HepG2 (cell line): ENCODE measurements at regions not wholly inside any gene's neighbourhood (a gene's known extent, or its start where the extent isn't known, plus 50 kb on each side); places are given as distances from the start of the nearest gene placed in this dataset.

ENCODE experiments used
- ATAC-seq: fragments of 200-7000 bp; cut with Tn5 transposase; 3 replicates; pipeline ENCODE4 v1.9.1; 2020; ENCODE audit warnings: mild to moderate bottlenecking, moderate library complexity
- BruUV-seq: library from RNA; stranded (reverse); fragments of 400-500 nt; replicated peaks from 2 replicates; lab custom pipeline; 2021; lab: Mats Ljungman, UMichigan
- CTCF ChIA-PET: fragments of 300-600 bp; formaldehyde crosslinking; extraction: SDS; loops from one replicate; lab custom pipeline; 2021; ENCODE audit warnings: low total read pairs, inconsistent platforms, low intra/inter-chr PET ratio; lab: Yijun Ruan, JAX
- POLR2A ChIA-PET: fragments of 350-600 bp; sonication (Branson Sonifier 250); formaldehyde crosslinking; loops from one replicate; lab custom pipeline; 2020; ENCODE audit warnings: antibody characterized with exemption, inconsistent platforms; lab: Yijun Ruan, JAX
- DNase-seq: peaks from one replicate; pipeline ENCODE4 v3.0.0-alpha.2; 2015; ENCODE audit warnings: low spot score
- FAIRE-seq: peaks from 3 replicates; lab custom pipeline; 2011; peaks lifted over from hg19 to GRCh38; lab: Jason Lieb, UNC
- H2AFZ ChIP-seq: one replicate; pipeline ENCODE4 v1.6.1; 2011; ENCODE audit warnings: low read length, inconsistent platforms
- H3K27ac ChIP-seq: fragments of 300-600 bp; 3 replicates; pipeline ENCODE4 v1.8.0; 2011; ENCODE audit warnings: mixed run types, mild to moderate bottlenecking, mixed read lengths, low read length, inconsistent platforms; ENCODE audit not compliant: insufficient read depth; ENCODE audit errors: extremely low read length
- H3K27me3 ChIP-seq, 2 experiments: fragments of 200-600 bp in 1 of 2; 2 replicates in 1 of 2; 3 replicates in 1 of 2; pipeline versions ENCODE4 v1.6.0 to v1.8.0; 2011; ENCODE audit warnings: low read length in 2 of 2, mild to moderate bottlenecking in 2 of 2, moderate library complexity in 2 of 2, inconsistent platforms in 1 of 2; ENCODE audit not compliant: insufficient read depth in 2 of 2, control insufficient read depth in 1 of 2
- H3K36me3 ChIP-seq, 2 experiments: fragments of 200-600 bp in 1 of 2; replicated peaks in 1 of 2; 2 replicates in 1 of 2; 3 replicates in 1 of 2; pipeline versions ENCODE4 v1.5.1 to v1.8.0; 2011; ENCODE audit warnings: low read length in 2 of 2, inconsistent platforms in 1 of 2; ENCODE audit not compliant: insufficient read depth in 2 of 2, control insufficient read depth in 1 of 2
- H3K4me1 ChIP-seq: 2 replicates; pipeline ENCODE4 v1.5.1; 2012; ENCODE audit warnings: low read length, inconsistent platforms; ENCODE audit not compliant: insufficient read depth
- H3K4me2 ChIP-seq: 2 replicates; pipeline ENCODE4 v1.6.0; 2011; ENCODE audit warnings: low read depth, low read length, inconsistent platforms
- H3K4me3 ChIP-seq, 3 experiments: fragments of 200-600 bp in 1 of 3; sonication (generic), shearing (Covaris generic) in 1 of 3; replicated peaks in 1 of 3; 2 replicates each; pipeline ENCODE4 v1.5.1; 2011 to 2016; ENCODE audit warnings: low read length in 3 of 3, inconsistent platforms in 2 of 3, low read depth in 2 of 3, mild to moderate bottlenecking in 2 of 3, control low read depth in 1 of 3, mixed read lengths in 1 of 3; ENCODE audit not compliant: insufficient read depth in 1 of 3
- H3K79me2 ChIP-seq: one replicate; pipeline ENCODE4 v1.6.1; 2011; ENCODE audit warnings: low read length, inconsistent platforms; ENCODE audit not compliant: insufficient read depth
- H3K9ac ChIP-seq: 2 replicates; pipeline ENCODE4 v1.6.0; 2011; ENCODE audit warnings: mild to moderate bottlenecking, low read depth, low read length, inconsistent platforms; ENCODE audit not compliant: insufficient read depth
- H3K9me3 ChIP-seq: 2 replicates; pipeline ENCODE4 v1.5.1; 2012; ENCODE audit warnings: mild to moderate bottlenecking, low read length
- H4K20me1 ChIP-seq: 2 replicates; pipeline ENCODE4 v1.6.0; 2011; ENCODE audit warnings: inconsistent platforms, mild to moderate bottlenecking, low read length, moderate library complexity; ENCODE audit not compliant: insufficient read depth
- CERS6 ChIP-seq: sonication (generic); formaldehyde crosslinking; IDR thresholded peaks from 2 replicates; pipeline ENCODE4 v1.5.0; 2020; ENCODE audit warnings: missing genetic modification reagents
- CSRNP2 ChIP-seq: sonication (generic); formaldehyde crosslinking; conservative IDR thresholded peaks from 2 replicates; pipeline ENCODE4 v1.8.0; 2022; ENCODE audit warnings: low read depth, missing genetic modification reagents
- DPF2 ChIP-seq: sonication (generic); formaldehyde crosslinking; IDR thresholded peaks from 2 replicates; pipeline ENCODE4 v1.4.0; 2020; ENCODE audit warnings: mild to moderate bottlenecking, low read depth, missing genetic modification reagents, borderline replicate concordance
- HES4 ChIP-seq: sonication (generic); formaldehyde crosslinking; IDR thresholded peaks from 2 replicates; pipeline ENCODE4 v1.9.0; 2021; ENCODE audit warnings: mild to moderate bottlenecking, missing genetic modification reagents, borderline replicate concordance
- KIAA2018 ChIP-seq: sonication (generic); formaldehyde crosslinking; IDR thresholded peaks from 2 replicates; pipeline ENCODE4 v1.5.0; 2020; ENCODE audit warnings: mild to moderate bottlenecking, missing genetic modification reagents, borderline replicate concordance
- POLR2A ChIP-seq, 2 experiments: IDR thresholded peaks; 2 replicates each; pipeline ENCODE4 v1.6.1; 2011; ENCODE audit warnings: low read depth in 2 of 2, low read length in 2 of 2, mild to moderate bottlenecking in 1 of 2, moderate library complexity in 1 of 2; ENCODE audit not compliant: insufficient read depth in 1 of 2
- TEF ChIP-seq: sonication (generic); formaldehyde crosslinking; IDR thresholded peaks from 2 replicates; pipeline ENCODE4 v1.5.0; 2020; ENCODE audit warnings: missing genetic modification reagents
- TERF1 ChIP-seq: sonication (generic); formaldehyde crosslinking; IDR thresholded peaks from 2 replicates; pipeline ENCODE4 v1.8.0; 2022; ENCODE audit warnings: mild to moderate bottlenecking, missing genetic modification reagents, moderate library complexity
- in situ Hi-C: cut with HindIII; loops from 2 replicates; pipeline ENCODE4 v1.10.0; 2017; ENCODE audit warnings: low pct_unique_long_range_greater_than_20kb; ENCODE audit not compliant: extremely low pct_ligation_motif_present
- intact Hi-C: fragments of 100-400 bp; cut with micrococcal nuclease; formaldehyde crosslinking; loops from one replicate; pipeline ENCODE4 v1.10.0; 2022; ENCODE audit not compliant: unreplicated experiment

GRCh38 chr13:90396266-90396665 is 951.2 kb upstream of the MIR17HG start:
- Histone ChIP-seq H3K27me3 (no peaks in the 10 kb centered on the region), H4K20me1 (no peaks in the 10 kb centered on the region), H3K4me2 (no peak overlapping the region), H3K27ac (no peak overlapping the region), H3K4me1 (no peaks in the 10 kb centered on the region), H3K79me2 (no peaks in the 10 kb centered on the region), H3K9ac (no peak overlapping the region), H3K9me3 (peaks cover 34% of the 10 kb centered on the region), H2AFZ (no peak overlapping the region), H3K4me3 (no peak overlapping the region), H3K36me3 (no peaks in the 10 kb centered on the region)
- DNase-seq, result no peak
- intact Hi-C loops, result no loop called here
- no peak for ATAC-seq
- no peak for FAIRE-seq
- in situ Hi-C loops, result no loop called here
- CTCF ChIA-PET, result no interaction called here
- POLR2A ChIA-PET, result no interaction called here
- BruUV-seq, result no TSS peak
- no peak for TF ChIP-seq DPF2 (CRISPR knock-in tag)
- no peak for TF ChIP-seq TERF1
- TF ChIP-seq CSRNP2 (CRISPR knock-in tag), result no peak
- no peak for TF ChIP-seq CERS6 (CRISPR knock-in tag)
- TF ChIP-seq TEF (CRISPR knock-in tag), result no peak
- no peak for TF ChIP-seq POLR2A (IDR thresholded peaks at IDR 0.05; ENCODE audit: insufficient read depth in 1 of 2, low read depth in 2 of 2, low read length in 2 of 2)
- TF ChIP-seq HES4 (CRISPR knock-in tag), result no peak
- TF ChIP-seq KIAA2018 (CRISPR knock-in tag), result no peak
